ENCODE measurements at regions not wholly inside any gene's neighbourhood (a gene's known extent, or its start where the extent isn't known, plus 50 kb on each side); places are given as distances from the start of the nearest gene placed in this dataset.

- no peak overlapping the region for H3K4me3 ChIP-seq (ENCODE audit: low read depth, low read length)
- DNase-seq (ENCODE audit: low read depth), result no peak
- FAIRE-seq, result no peak
- TF ChIP-seq CTCF (IDR thresholded peaks at IDR 0.05; ENCODE audit: insufficient read depth, low read length, severe bottlenecking), result no peak
- H3K36me3 ChIP-seq (ENCODE audit: control insufficient read depth, insufficient read depth, low read length), result no peaks in the 10 kb centered on the region
- no peaks in the 10 kb centered on the region for H3K27me3 ChIP-seq (ENCODE audit: control insufficient read depth, insufficient read depth, low read length)
These were observed 521.4 kb downstream of the DNAJB9 start for GRCh38 chr7:109091042-109091441.

- Histone ChIP-seq H3K4me3 (ENCODE audit: low read depth, low read length) (no peak overlapping the region), H3K27me3 (ENCODE audit: control insufficient read depth, insufficient read depth, low read length) (no peaks in the 10 kb centered on the region), H3K36me3 (ENCODE audit: control insufficient read depth, insufficient read depth, low read length) (no peaks in the 10 kb centered on the region)
- DNase-seq (ENCODE audit: low read depth) (no peak), FAIRE-seq (no peak)
- TF ChIP-seq CTCF (IDR thresholded peaks at IDR 0.05; ENCODE audit: insufficient read depth, low read length, severe bottlenecking), result no peak
These were observed 522.6 kb downstream of the DNAJB9 start for GRCh38 chr7:109092268-109092667.

GRCh38 chr7:109101332-109101731 lies 531.7 kb downstream of the DNAJB9 start:
- FAIRE-seq (no peak), DNase-seq (ENCODE audit: low read depth) (no peak)
- Histone ChIP-seq H3K36me3 (ENCODE audit: control insufficient read depth, insufficient read depth, low read length) (no peaks in the 10 kb centered on the region), H3K4me3 (ENCODE audit: low read depth, low read length) (no peak overlapping the region), H3K27me3 (ENCODE audit: control insufficient read depth, insufficient read depth, low read length) (no peaks in the 10 kb centered on the region)
- TF ChIP-seq CTCF (IDR thresholded peaks at IDR 0.05; ENCODE audit: insufficient read depth, low read length, severe bottlenecking), result no peak

- H3K27me3 ChIP-seq (ENCODE audit: control insufficient read depth, insufficient read depth, low read length), result no peaks in the 10 kb centered on the region
- DNase-seq (ENCODE audit: low read depth) (no peak), FAIRE-seq (no peak)
- H3K36me3 ChIP-seq (ENCODE audit: control insufficient read depth, insufficient read depth, low read length), result no peaks in the 10 kb centered on the region
- no peak for TF ChIP-seq CTCF (IDR thresholded peaks at IDR 0.05; ENCODE audit: insufficient read depth, low read length, severe bottlenecking)
- H3K4me3 ChIP-seq (ENCODE audit: low read depth, low read length), result no peak overlapping the region
These were observed 539.9 kb downstream of the DNAJB9 start for GRCh38 chr7:109109558-109109957.

- TF ChIP-seq CTCF (IDR thresholded peaks at IDR 0.05; ENCODE audit: insufficient read depth, low read length, severe bottlenecking), result no peak
- H3K4me3 ChIP-seq (ENCODE audit: low read depth, low read length), result no peak overlapping the region
- no peaks in the 10 kb centered on the region for H3K27me3 ChIP-seq (ENCODE audit: control insufficient read depth, insufficient read depth, low read length)
- no peaks in the 10 kb centered on the region for H3K36me3 ChIP-seq (ENCODE audit: control insufficient read depth, insufficient read depth, low read length)
- DNase-seq (ENCODE audit: low read depth) (no peak), FAIRE-seq (no peak)
These were observed 541.4 kb downstream of the DNAJB9 start for GRCh38 chr7:109111086-109111485.

GRCh38 chr7:109121599-109122300 lies 552.1 kb downstream of the DNAJB9 start:
- FAIRE-seq (no peak), DNase-seq (ENCODE audit: low read depth) (no peak)
- Histone ChIP-seq H3K36me3 (ENCODE audit: control insufficient read depth, insufficient read depth, low read length) (no peaks in the 10 kb centered on the region), H3K27me3 (ENCODE audit: control insufficient read depth, insufficient read depth, low read length) (no peaks in the 10 kb centered on the region), H3K4me3 (ENCODE audit: low read depth, low read length) (no peak overlapping the region)
- TF ChIP-seq CTCF (IDR thresholded peaks at IDR 0.05; ENCODE audit: insufficient read depth, low read length, severe bottlenecking), result no peak

Data from bronchial epithelial cell (primary cell).